ENCODE measurements at regions not wholly inside any gene's neighbourhood (a gene's known extent, or its start where the extent isn't known, plus 50 kb on each side); places are given as distances from the start of the nearest gene placed in this dataset.

GRCh38 chr18:34108206-34108605 lies 116.5 kb downstream of the NOL4 start:
- TF ChIP-seq CTCF (tag by site-specific recombination; IDR thresholded peaks at IDR 0.05) (no peak), ZNF645 (tag by site-specific recombination; IDR thresholded peaks at IDR 0.05) (no peak), YY1 (tag by site-specific recombination; IDR thresholded peaks at IDR 0.05) (no peak), ZNF292 (tag by site-specific recombination; IDR thresholded peaks at IDR 0.05; ENCODE audit: borderline replicate concordance, low read depth) (no peak), ZNF701 (tag by site-specific recombination; IDR thresholded peaks at IDR 0.05) (no peak), ZNF274 (IDR thresholded peaks at IDR 0.05; ENCODE audit: low read length) (no peak), ZNF274 (tag by site-specific recombination; IDR thresholded peaks at IDR 0.05; ENCODE audit: borderline replicate concordance) (no peak), ELK4 (IDR thresholded peaks at IDR 0.05; ENCODE audit: borderline replicate concordance, low read depth, low read length) (no peak)

Data from HEK293 (cell line).